SK-N-MC (cell line): ENCODE measurements at regions not wholly inside any gene's neighbourhood (a gene's known extent, or its start where the extent isn't known, plus 50 kb on each side); places are given as distances from the start of the nearest gene placed in this dataset.

Experiments used
- EZH2 ChIP-seq: fragments of 200-600 bp; sonication (generic); IDR thresholded peaks from one replicate; pipeline ENCODE4 v1.6.1; 2017; ENCODE audit warnings: antibody characterized with exemption
- POLR2AphosphoS5 ChIP-seq: IDR thresholded peaks from 2 replicates; pipeline ENCODE4 v1.6.1; 2012; ENCODE audit warnings: mild to moderate bottlenecking, low read depth, low read length, borderline replicate concordance

GRCh38 chr1:68745011-68745410, 248.1 kb upstream of the DEPDC1 start:
- TF ChIP-seq POLR2AphosphoS5 (no peak), EZH2 (no peak)
